ENCODE measurements at regions not wholly inside any gene's neighbourhood (a gene's known extent, or its start where the extent isn't known, plus 50 kb on each side); places are given as distances from the start of the nearest gene placed in this dataset.

DNA sequence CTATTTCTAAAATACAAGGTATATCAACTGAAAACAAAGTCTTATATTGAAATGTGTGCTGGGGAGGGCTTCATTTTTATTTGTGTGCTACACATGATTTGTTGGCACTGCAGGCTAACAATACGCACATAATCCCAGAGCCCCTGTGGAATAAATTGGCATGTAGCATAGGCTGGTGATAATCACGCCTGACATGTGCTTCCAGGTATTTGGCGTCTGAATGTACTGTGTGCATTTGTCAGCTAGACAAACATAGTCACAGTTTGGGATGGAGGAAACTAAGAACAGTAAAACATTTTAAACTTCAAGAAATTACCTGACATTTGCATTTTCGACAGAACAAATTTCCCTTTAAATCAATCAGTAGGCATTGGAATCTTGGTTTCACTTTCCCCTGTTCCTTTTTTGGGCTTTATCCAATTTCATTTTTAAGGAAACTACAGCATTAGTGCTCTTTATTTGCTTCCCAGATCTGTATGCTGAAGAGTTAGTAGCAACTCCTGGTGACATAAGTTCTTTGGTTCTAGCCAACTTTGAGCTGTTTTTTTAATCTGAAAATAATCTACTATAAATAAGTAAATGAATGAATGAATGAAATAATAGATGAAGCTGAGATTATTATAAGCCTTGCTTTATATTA is 472.3 kb downstream of the PDHA2 start:
- DNase-seq = no peak
- no peaks in the 10 kb centered on the region for H3K36me3 ChIP-seq (replicated peaks; ENCODE audit: control insufficient read depth, insufficient read depth, low read length)
- H3K27me3 ChIP-seq (ENCODE audit: control insufficient read depth, insufficient read depth, low read length) = no peaks in the 10 kb centered on the region
- H3K4me3 ChIP-seq (ENCODE audit: insufficient read depth, low read depth, low read length) = no peak overlapping the region

GRCh38 chr4:96315815-96316214 is 475.9 kb downstream of the PDHA2 start:
- Histone ChIP-seq H3K4me3 (ENCODE audit: insufficient read depth, low read depth, low read length) (no peak overlapping the region), H3K27me3 (ENCODE audit: control insufficient read depth, insufficient read depth, low read length) (no peaks in the 10 kb centered on the region), H3K36me3 (replicated peaks; ENCODE audit: control insufficient read depth, insufficient read depth, low read length) (no peaks in the 10 kb centered on the region)
- no peak for DNase-seq

DNA sequence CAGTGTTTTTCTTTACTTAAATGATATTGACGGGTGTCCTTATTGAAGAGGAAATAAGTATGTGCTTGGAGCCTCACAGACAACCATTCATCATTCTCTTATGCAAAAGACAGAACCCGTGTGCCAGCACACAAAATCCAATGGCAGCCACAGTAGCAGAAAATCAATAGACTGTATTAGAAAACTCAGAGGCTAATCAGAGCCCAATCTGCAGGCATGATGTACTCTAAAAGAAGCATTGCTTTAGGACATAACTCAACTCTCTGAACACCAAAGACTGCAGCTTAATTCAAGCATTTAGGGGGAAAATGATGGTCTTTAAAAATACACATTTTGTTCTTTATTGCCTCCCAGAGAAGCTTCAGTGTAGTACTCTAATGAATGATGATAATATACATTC is 476.9 kb downstream of the PDHA2 start:
- Histone ChIP-seq H3K36me3 (replicated peaks; ENCODE audit: control insufficient read depth, insufficient read depth, low read length) (no peaks in the 10 kb centered on the region), H3K4me3 (ENCODE audit: insufficient read depth, low read depth, low read length) (no peak overlapping the region), H3K27me3 (ENCODE audit: control insufficient read depth, insufficient read depth, low read length) (no peaks in the 10 kb centered on the region)
- DNase-seq = no peak

DNA sequence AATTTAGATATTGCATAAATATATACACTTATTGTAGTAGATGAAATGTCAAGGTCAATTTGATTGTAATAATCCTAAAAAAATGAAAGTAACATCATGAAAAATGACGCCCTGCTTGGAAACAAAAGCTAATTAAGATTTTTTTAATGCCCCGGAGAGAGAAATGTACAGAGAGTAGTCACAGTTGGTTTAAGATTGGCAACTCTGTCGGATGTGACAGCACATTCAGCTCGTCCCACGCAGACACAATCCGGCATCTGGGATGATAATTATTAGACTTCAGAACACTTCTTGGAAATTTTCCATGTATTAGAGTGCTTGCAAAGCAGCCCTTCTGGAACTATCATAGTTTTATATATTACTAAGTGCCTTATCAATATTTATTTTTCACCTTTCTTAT is 478.0 kb downstream of the PDHA2 start:
- H3K4me3 ChIP-seq (ENCODE audit: insufficient read depth, low read depth, low read length) = no peak overlapping the region
- no peaks in the 10 kb centered on the region for H3K27me3 ChIP-seq (ENCODE audit: control insufficient read depth, insufficient read depth, low read length)
- H3K36me3 ChIP-seq (replicated peaks; ENCODE audit: control insufficient read depth, insufficient read depth, low read length) = no peaks in the 10 kb centered on the region
- DNase-seq = no peak

GRCh38 chr4:96326846-96327245 is 487.0 kb downstream of the PDHA2 start:
- H3K27me3 ChIP-seq (ENCODE audit: control insufficient read depth, insufficient read depth, low read length) = no peaks in the 10 kb centered on the region
- H3K36me3 ChIP-seq (replicated peaks; ENCODE audit: control insufficient read depth, insufficient read depth, low read length) = no peaks in the 10 kb centered on the region
- no peak for DNase-seq
- H3K4me3 ChIP-seq (ENCODE audit: insufficient read depth, low read depth, low read length) = no peak overlapping the region

GRCh38 chr4:96342196-96342595 is 502.3 kb downstream of the PDHA2 start:
- no peak overlapping the region for H3K4me3 ChIP-seq (ENCODE audit: insufficient read depth, low read depth, low read length)
- no peak for DNase-seq
- no peaks in the 10 kb centered on the region for H3K27me3 ChIP-seq (ENCODE audit: control insufficient read depth, insufficient read depth, low read length)
- no peaks in the 10 kb centered on the region for H3K36me3 ChIP-seq (replicated peaks; ENCODE audit: control insufficient read depth, insufficient read depth, low read length)

- H3K4me3 ChIP-seq (ENCODE audit: insufficient read depth, low read depth, low read length) = no peak overlapping the region
- no peaks in the 10 kb centered on the region for H3K27me3 ChIP-seq (ENCODE audit: control insufficient read depth, insufficient read depth, low read length)
These were observed 503.0 kb downstream of the PDHA2 start for GRCh38 chr4:96342790-96343455.

DNA sequence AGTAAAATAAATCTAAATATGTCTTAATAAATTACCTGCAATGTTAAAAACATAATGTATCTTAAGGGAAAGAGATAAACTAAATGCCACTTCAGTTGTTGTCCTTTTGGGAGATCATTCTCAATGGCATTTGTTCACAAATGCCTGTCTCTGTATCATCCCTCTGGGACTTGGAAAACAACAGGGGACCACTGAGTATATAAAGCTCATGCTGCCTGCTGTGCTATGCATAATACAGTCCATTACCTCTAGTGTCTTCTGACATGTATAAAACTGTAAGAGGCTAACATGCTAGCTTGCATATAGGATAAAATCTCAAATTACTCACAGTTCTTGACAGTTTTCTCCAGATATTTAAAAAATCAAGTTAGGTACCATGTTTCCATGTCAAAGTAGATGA is 503.9 kb downstream of the PDHA2 start:
- no peaks in the 10 kb centered on the region for H3K27me3 ChIP-seq (ENCODE audit: control insufficient read depth, insufficient read depth, low read length)
- no peak overlapping the region for H3K4me3 ChIP-seq (ENCODE audit: insufficient read depth, low read depth, low read length)
- DNase-seq = no peak
- no peaks in the 10 kb centered on the region for H3K36me3 ChIP-seq (replicated peaks; ENCODE audit: control insufficient read depth, insufficient read depth, low read length)

More at GRCh38 chr4:96342790-96343455, 503.0 kb downstream of the PDHA2 start:
- DNase-seq = peak; percentile 2
- no peaks in the 10 kb centered on the region for H3K36me3 ChIP-seq (replicated peaks; ENCODE audit: control insufficient read depth, insufficient read depth, low read length)

- DNase-seq = no peak
- no peak overlapping the region for H3K4me3 ChIP-seq (ENCODE audit: insufficient read depth, low read depth, low read length)
- no peaks in the 10 kb centered on the region for H3K27me3 ChIP-seq (ENCODE audit: control insufficient read depth, insufficient read depth, low read length)
- H3K36me3 ChIP-seq (replicated peaks; ENCODE audit: control insufficient read depth, insufficient read depth, low read length) = no peaks in the 10 kb centered on the region
These were observed 507.7 kb downstream of the PDHA2 start for GRCh38 chr4:96347582-96347981.

GRCh38 chr4:96352051-96352517 is 512.2 kb downstream of the PDHA2 start:
- Histone ChIP-seq H3K27me3 (ENCODE audit: control insufficient read depth, insufficient read depth, low read length) (no peaks in the 10 kb centered on the region), H3K36me3 (replicated peaks; ENCODE audit: control insufficient read depth, insufficient read depth, low read length) (no peaks in the 10 kb centered on the region), H3K4me3 (ENCODE audit: insufficient read depth, low read depth, low read length) (no peak overlapping the region)
- DNase-seq = peak; percentile 4

DNA sequence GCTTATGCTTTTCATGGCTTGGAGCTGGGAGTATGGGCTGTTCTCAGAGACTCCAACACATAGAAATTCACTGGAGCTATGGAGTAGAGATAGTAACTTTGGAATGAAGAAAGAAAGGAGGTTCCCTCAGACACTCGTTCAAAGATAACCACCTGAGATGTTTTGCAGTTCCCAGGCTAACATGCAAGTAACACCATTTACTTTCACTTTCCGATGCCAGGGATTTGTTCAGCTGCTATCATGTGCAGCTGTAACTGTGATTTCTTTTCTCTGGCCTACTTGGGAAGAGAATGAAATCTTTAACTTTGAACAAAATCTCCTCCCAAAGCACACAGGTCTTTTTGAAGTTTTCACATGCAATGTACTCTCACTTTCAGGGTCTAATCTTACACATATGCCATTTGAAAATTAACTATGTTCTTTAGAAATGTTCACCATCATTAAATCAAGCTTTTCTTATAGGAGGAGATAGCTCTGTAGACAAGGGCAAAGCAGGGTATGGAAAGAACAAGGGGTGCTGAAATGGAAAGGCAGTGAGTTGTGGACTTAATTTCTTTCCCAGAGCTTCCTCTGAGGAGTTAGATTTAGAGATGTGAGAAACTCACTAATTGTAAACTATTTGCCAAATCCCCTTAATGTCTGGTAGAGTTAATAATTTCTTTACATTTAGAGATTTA is 514.3 kb downstream of the PDHA2 start:
- Histone ChIP-seq H3K27me3 (ENCODE audit: control insufficient read depth, insufficient read depth, low read length) (no peaks in the 10 kb centered on the region), H3K4me3 (ENCODE audit: insufficient read depth, low read depth, low read length) (no peak overlapping the region), H3K36me3 (replicated peaks; ENCODE audit: control insufficient read depth, insufficient read depth, low read length) (no peaks in the 10 kb centered on the region)
- no peak for DNase-seq

- Histone ChIP-seq H3K36me3 (replicated peaks; ENCODE audit: control insufficient read depth, insufficient read depth, low read length) (no peaks in the 10 kb centered on the region), H3K4me3 (ENCODE audit: insufficient read depth, low read depth, low read length) (no peak overlapping the region), H3K27me3 (ENCODE audit: control insufficient read depth, insufficient read depth, low read length) (no peaks in the 10 kb centered on the region)
- no peak for DNase-seq
These were observed 515.5 kb downstream of the PDHA2 start for GRCh38 chr4:96355414-96355813.

DNA sequence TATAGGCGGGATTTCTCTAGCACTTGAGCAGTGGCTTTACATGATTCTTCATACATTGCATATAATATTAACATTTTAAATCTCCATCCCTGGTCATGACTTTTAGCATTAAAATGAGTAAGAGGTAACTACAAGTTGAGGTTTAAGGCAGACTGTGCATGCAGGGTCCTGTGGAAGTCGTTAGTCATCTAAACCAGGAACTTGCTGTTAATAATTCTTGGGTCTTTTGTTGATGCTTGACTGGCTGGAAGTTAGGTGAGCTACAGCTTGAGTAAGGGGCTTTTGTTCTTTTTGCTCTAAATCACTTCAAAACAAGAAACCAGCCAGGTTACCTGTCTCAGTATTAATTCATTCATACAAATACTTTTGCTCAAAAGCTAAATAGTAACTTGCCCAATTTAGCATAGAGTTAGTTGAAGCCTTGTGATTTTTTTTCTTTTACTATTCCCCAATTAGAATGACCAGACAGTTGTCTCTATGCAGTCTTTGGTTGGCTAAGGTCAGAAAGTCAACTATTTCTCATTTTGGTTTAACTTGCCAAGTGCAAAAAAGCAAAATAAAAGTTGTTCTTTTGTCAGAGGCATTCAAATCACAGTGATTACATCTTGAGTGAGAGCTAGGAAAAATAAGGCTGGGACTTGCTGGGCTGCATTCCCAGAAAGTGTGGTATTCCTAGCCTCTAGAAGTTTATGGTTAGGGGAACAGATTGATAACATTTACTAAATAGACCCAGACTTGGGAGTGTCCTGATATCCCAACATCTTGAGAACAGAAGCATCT is 516.9 kb downstream of the PDHA2 start:
- Histone ChIP-seq H3K4me3 (ENCODE audit: insufficient read depth, low read depth, low read length) (no peak overlapping the region), H3K36me3 (replicated peaks; ENCODE audit: control insufficient read depth, insufficient read depth, low read length) (no peaks in the 10 kb centered on the region), H3K27me3 (ENCODE audit: control insufficient read depth, insufficient read depth, low read length) (no peaks in the 10 kb centered on the region)
- no peak for DNase-seq

GRCh38 chr4:96366632-96367031 is 526.7 kb downstream of the PDHA2 start:
- no peak for DNase-seq
- Histone ChIP-seq H3K36me3 (replicated peaks; ENCODE audit: control insufficient read depth, insufficient read depth, low read length) (no peaks in the 10 kb centered on the region), H3K27me3 (ENCODE audit: control insufficient read depth, insufficient read depth, low read length) (no peaks in the 10 kb centered on the region), H3K4me3 (ENCODE audit: insufficient read depth, low read depth, low read length) (no peak overlapping the region)

All from H7 (cell line).